Germinal center (tissue), 1 donor: ENCODE measurements at regions not wholly inside any gene's neighbourhood (a gene's known extent, or its start where the extent isn't known, plus 50 kb on each side); places are given as distances from the start of the nearest gene placed in this dataset.
"Not testable (repeated sequence)": the region's sequence is repeated elsewhere in the genome, so short reads cannot be mapped to it uniquely, and the experiment has no call there.

Experiments
- DNase-seq: peaks from one replicate; pipeline ENCODE4 v3.0.0; 2012; ENCODE audit warnings: mixed read lengths, low spot score

DNA sequence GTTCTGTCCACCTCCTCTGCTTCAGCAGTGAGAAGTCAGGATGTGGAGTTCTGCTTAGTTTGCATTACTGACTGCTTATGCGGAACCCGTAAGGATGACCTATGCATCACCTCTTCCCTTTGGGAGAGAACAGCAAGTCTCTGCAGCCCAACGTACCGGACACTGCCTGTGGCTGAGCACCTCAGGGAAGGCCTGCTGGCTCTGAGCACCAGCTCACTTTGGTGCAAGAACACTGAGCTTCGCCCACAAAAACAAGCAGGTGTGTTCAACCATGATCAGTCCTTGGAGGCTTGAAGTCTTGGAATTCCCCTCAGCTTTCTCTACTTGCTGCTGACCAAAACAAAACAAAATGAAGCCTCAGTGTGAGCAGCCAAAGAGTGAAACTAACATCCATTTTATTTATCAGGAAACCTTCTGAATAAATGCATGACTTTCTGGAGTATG is 52.7 kb upstream of the NCK2 start:
- DNase-seq = no peak

DNA sequence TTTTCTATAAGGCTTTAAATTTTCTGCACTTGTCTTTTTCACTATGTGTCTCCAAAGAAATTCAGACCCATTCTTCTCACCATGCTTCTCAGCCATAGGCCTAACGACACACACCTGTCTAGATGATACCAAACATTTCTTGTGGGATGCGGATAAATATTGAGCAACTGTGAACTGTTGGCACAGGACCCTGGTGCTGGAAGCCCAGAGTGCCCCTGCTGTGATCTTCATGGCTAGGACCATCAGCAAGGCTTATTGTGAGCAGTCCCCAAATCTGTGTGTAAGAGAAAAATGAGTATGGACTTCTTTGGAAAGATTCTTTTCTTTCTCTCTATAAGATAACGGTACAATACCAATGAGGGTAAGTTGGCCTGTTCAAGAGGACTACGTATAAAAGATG is 54.1 kb upstream of the NCK2 start:
- DNase-seq = no peak

DNA sequence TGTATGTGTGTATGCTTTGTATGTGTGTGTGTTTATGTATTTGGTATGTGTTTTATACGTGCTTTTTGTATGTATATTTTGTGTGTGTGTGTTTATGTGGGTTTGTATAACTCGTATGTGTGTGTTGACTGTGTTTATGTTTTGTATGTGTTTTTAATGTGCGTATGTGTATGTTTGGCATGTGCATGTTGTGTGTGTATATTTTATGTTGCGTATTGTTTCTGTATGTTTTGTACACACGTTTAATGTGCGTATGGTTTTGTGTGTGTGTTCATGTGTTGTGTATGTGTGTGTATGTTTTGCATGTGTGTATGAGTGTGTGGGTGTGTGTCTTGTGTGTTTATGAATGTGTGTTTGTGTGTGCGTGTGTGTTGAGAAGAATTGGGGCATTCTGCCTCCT is 55.2 kb upstream of the NCK2 start:
- no peak for DNase-seq

DNA sequence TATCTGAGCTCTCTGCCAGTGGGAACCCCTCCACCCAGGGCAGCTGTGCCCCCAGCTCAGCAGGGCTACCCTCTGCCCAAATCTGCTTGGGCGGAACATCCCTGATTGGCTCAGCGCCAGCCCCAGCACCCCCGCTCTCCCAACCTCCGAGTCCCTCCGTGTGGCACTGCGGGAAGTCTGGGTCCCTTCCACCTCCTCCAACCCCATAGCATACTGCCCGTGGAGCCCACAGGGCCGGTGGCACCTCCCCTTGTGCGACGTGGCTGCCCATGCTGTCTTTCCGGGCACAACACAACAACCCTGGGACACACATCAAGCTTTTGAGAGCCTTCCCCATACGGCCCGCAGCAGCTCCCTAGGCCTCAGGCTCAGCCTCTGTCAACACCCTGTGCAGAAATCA is 55.8 kb upstream of the NCK2 start:
- DNase-seq = no peak

DNA sequence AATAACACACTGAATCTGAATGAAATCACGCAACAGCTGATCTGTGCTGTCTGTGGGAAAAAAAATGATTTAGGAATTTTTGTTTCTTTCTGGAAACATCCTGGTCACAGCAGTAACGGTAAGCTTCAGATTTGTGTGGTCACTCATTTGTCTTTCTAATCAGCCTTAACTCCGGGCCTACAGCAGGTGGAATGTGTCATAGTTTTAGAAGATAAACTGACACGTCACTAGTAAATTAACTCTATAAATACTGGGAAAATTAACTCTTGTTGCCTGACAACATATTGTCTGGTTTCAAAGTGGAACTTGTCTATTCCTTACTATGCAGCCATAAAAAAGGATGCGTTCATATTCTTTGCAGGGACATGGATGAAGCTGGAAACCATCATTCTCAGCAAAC is 58.1 kb upstream of the NCK2 start:
- no peak for DNase-seq

DNA sequence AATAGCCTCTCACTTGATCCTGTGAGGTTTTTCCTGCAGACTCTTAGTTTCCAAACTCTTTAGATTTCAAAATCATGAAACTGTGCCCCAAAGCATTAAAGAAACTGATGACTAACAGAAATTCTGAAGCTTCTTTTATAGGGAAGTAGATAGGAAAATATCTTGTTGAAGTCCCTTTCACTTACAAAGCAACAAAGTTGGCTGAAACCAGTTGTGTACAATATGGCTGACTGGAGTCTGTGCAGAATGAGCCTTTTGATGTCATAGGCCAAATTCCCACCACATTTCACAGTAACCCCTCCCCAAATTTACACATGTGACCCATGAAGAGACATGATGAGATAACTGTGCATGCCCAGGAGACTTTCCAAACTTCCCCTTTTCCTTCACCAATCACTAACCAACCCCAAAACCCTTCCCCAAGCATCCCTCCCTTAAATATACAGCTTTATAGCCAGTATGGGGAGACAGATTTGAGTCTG is 61.7 kb upstream of the NCK2 start:
- no peak for DNase-seq

DNA sequence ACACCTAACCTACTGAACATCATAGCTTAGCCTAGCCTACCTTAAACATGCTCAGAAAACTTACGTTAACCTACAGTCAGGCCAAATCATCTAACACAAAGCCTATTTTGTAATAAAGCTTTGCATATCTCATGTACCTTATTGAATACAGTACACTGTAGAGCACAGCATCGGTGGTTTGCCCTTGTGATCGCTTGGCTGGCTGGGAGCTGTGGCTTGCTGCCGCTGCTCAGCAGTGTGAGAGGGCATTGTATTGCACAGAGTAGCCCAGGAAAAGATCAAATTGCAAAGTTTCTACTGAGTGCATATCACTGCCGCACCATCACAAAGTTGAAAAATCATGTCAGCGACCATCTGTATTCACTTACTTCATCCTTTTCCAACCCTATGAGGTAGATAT is 62.3 kb upstream of the NCK2 start:
- no peak for DNase-seq

DNA sequence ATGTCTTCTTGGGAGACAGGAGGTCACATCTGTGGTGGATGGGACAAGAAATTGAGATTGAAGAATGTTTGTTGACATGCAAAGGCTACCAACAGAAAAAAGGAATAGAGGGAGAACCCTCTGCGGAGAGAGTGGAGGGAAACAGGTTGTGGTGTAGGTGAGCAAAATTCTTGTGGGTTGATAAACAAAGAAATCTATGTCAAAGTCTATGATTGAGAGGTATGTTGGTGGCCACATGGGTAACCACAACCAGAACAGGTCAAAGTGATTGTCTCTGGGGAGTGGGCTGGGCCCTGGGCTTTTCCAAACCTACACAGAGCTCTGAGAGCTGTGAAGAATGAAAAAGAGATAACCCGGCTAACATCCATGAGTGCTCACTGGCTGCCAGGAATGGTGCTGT is 62.8 kb upstream of the NCK2 start:
- DNase-seq = no peak

DNA sequence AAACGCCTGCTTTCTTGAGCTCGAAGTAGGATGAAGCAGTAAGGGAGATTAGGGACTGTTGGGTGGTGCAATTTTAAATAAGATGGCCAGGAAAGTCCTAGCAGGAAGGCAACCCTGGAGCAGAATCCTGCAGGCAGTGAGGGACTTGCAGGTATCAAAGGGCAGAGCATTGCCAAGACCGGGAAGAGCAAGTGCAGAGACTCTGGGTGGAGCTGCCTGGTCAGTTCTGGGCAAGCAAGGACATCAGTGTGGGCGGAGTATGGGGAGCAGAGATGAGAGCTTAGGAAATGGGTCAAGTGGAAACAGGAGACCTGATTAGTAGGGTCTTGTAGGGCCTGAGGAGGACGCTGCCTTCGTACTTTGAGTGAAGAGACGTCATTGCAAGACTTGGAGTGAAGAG is 64.4 kb upstream of the NCK2 start:
- DNase-seq = no peak

DNA sequence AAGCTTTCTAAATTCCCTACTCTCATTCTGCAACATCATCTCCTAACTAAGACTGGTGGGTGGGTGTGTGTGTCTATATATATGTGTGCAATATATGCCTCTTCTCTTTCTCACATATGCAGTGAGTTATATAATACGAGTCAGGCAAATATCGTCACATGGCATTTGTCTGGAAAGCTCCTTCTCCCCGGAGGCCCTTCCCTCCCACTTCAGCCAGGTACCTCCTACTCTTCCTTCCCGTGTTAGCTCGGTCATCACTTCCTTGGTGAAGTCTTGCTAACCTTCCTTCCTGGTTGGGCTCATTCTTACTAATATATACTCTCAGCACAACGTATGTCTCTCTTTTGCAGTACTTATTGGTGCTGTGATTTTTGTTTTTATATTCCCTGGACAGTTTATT is 66.4 kb upstream of the NCK2 start:
- DNase-seq = no peak

DNA sequence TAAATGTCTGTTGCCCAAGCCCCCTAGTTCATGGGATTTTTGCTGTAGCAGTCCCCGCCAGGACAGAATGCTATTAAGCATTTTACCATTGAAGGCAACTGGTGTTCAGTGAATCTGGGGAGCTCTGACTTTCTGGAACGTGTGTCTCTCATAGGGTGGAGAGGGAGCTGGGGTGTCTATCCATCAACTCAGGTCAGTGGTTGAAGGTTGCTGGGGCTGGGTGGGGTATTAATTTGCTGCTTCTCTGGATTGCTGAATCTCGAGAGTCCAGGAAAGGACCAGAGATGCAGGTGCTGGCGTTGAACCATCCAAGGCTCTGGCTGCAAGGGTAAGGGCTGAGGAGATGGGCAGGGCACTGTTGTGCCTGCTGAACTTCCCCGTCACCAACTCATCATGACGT is 66.8 kb upstream of the NCK2 start:
- DNase-seq = no peak

DNA sequence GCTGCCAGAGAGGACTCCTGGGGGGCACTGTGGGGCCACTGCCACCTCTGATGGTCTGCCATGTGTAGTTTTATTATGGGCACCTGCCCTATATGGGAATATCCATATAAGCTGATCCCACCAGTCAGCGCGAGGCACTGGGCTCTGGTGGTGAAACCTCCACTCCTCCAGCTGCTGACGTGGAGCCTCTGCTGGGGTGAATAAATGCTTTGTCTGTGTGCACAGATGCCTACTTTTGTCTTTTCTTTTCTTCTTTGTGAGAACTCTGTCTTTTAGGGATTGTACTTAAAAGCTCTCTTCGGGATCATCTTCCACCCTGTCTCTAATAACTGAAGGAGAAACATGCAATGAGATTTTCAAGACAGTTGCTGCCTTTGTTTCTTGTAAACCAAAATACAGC is 68.9 kb upstream of the NCK2 start:
- DNase-seq = no peak

DNA sequence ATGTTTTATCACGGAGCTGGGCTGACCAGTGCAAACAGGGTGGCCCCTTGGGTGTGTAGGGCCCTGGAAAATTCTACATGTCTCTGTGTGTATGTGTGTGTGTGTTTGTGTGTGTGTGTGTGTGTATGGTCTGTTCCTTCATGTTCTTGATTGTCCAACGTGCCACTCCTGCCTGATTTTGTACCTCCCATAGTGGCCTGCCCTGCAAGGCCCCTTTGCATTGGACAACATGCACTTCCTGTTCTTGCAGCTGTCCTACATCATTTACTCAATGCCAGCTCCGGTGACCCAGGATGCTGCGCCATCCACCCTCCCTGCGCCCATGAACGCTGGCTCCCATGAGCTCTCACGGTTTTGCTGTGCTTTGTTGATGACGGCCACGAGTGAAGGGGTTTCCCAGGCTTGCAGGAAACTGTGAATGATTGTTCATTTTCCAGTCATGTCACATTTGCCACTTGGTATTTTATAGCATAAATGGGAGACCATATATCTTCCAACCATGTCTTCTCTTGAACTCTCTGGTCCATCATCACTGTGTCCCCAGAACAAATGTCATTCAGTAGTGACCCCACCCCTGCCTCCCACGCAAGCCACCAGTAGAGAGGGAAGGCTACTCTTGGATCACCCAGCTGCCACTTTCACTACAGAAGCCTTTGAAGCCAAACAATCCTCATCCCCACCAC is 69.7 kb upstream of the NCK2 start:
- DNase-seq = no peak

DNA sequence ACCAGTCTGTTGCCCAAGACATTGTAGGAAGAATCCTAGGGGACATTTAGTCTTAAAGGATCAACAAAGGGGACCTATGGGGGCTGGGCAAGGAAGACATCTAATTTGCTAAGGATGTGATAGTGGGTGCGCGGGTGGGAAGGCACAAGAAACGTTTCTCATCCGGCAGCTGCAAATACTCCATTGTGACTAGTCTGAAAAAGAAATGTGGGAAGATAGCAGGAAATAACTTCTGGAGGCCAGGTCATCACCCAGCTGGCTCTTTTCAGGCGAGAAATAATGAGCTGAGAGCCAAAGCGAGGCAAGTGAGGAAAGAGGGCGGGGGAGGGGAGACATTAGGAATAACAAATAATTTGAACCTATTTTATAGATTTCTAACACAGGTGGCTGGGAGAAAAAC is 70.3 kb upstream of the NCK2 start:
- no peak for DNase-seq

DNA sequence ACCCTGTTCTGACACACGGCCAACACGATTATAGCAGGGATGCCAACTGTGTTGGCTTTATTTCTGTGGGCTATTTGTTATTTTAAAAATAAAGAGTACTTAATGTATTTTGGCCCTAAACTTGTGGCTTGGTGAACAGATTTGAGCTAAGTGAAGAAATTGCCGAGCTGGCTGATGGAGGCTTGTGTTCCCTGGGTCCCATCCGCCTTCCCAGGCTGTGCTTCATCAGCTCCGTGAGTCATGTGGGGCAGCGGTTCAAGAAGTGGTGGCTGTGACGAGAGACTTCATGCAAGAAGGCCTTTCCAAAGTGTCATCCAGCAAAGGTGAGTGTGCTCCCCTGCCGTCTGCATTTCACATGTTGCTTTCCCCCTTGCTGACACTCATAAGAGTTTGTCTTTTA is 73.6 kb upstream of the NCK2 start:
- DNase-seq = no peak

DNA sequence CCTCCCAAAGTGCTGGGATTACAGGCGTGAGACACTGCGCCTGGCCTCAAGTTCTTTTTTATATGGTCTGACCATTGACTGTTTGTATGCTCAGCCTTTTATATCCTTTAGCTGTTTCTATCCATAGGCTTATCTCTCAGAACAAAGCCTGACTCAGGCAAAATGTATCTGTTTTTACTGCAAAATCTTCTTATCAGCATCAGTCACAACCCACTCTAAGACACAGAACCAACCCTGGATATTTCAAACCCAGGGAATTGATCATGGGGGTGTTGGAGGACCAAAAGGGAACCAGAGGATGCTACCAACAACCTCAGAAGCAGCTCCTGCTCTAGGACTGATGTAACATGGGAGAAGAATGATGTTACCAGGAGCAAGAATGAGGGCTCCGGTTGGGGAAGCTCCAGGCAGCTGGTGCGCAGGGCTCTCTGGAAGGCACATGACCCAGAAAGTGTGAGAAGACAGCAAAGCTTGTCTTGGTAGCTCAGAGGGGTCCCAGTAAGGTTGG is 75.3 kb upstream of the NCK2 start:
- DNase-seq = no peak

DNA sequence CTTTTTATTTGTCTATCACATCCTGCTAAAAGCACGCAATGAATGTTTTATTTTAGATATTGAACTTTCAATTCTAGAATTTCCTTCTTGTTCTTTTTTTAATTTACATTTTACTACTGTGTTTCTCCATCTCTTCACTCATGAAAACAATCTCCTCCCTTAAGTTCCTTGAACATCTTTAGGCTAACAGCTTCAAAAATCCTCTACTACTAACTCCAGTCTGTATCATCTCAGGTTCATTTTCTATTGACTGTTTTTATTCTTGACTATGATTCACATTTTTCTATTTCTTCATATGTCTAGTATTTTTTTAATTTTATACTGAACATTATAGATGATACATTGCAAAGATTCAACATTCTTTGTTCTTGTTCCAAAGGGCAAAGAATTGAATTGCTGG is 79.2 kb upstream of the NCK2 start:
- DNase-seq = no peak

DNA sequence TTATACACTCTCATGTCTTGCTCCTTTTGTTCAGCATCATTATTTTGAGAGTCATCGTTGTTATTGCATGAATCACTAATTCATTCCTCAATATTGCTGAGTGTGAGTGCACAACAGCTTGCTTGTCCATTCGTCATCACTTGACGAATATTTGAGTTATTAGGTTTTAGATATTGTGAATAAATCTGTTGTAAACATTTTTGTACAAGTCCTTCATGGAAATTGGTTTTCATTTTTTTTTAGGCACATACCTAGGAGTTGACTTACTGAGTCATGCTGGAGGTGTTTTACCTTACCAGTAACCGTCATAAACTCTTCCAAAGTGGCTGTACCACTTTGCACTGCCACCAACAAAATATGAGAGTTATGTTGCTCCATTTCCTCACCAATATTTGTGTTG is 84.2 kb upstream of the NCK2 start:
- DNase-seq = no peak

DNA sequence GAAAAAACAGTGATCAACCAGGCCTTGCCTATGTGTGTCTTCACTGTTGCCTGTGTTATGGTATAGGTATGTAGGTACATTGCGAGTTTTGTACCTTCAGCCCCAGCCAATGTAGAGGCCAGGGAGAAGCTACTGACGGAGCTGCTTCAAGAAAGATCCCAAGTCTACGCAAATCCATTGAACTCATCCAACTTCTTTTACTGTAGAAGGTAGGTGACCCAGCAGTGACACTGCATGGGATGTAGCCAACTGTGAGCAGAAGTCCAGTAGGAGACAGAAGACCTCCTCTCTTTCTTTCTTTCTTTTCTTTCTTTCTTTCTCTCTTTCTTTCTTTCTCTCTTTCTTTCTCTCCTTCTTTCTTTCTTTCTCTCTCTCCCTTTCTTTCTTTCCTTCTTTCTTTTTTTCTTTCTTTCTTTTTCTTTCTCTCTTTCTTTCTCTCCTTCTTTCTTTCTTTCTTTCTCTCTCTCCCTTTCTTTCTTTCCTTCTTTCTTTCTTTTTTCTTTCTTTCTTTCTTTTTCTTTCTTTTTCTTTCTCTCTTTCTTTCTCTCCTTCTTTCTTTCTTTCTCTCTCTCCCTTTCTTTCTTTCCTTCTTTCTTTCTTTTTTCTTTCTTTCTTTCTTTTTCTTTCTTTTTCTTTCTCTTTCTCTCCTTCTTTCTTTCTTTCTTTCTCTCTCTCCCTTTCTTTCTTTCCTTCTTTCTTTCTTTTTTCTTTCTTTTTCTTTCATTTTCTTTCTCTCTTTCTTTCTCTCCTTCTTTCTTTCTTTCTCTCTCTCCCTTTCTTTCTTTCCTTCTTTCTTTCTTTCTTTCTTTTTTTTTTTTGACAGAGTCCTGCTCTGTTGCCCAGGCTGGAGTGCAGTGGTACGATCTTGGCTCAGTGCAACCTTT is 88.7 kb upstream of the NCK2 start:
- not testable (repeated sequence) for DNase-seq

DNA sequence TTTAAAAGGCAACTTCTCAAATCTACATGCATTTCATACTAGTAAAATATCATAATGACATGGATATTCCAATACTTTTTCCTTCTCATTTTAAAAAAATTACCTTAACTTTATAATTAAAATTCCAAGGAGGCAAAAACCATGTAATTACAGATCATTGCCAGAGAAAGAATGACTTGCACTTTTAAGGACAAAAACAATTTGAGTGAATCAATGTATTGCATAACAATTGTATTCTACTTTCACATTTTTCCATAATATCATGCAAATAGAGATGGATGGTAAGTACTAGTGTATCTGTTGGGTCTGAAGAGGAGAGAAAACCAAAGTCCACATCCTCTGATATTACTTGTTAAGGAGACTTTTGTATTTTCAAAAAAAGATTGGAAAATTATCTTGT is 89.5 kb upstream of the NCK2 start:
- DNase-seq = no peak

DNA sequence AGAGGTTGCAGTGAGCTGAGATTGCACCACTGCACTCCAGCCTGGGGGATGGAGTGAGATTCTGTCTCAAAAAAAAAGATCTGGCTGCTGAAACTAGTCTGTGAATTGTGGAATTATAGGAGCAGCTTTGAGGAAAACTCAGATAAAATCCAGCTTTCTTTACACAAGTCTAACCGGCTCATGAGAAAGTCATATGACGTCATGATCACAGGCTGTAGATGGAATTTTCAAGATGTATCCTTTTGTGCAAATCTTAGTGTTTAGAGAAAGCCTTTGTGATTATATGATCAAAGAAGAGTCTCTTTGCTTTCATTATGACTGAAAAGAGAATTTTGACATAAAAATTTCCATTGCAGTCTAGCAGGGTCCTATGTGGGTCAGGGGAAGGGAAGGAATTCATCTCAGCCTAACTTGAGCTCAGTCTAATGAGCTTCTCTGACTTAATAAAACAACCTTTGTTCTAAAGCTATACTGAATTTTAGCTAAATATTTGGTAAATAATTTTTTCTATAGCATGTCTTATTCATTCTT is 90.2 kb upstream of the NCK2 start:
- no peak for DNase-seq

DNA sequence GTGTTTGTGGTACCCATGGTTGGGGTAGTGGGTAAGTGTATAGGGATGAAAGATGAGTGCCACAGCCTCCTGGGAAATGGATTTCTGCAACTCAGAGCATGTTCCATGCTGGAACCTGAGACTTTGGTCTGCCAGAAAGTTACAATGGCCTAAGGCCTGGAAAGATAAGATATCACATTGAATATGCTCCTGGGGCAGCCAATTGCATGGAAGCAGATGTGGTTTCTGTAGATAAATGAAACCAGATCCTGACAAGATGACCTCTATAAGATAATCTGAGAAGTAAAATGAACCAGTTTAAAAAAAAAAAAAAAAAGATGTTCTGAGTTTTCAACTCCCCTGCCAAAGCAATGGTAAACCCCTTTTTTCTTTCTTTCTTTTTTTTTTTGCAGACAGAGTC is 91.4 kb upstream of the NCK2 start:
- no peak for DNase-seq
